ENCODE measurements at regions not wholly inside any gene's neighbourhood (a gene's known extent, or its start where the extent isn't known, plus 50 kb on each side); places are given as distances from the start of the nearest gene placed in this dataset.

DNA sequence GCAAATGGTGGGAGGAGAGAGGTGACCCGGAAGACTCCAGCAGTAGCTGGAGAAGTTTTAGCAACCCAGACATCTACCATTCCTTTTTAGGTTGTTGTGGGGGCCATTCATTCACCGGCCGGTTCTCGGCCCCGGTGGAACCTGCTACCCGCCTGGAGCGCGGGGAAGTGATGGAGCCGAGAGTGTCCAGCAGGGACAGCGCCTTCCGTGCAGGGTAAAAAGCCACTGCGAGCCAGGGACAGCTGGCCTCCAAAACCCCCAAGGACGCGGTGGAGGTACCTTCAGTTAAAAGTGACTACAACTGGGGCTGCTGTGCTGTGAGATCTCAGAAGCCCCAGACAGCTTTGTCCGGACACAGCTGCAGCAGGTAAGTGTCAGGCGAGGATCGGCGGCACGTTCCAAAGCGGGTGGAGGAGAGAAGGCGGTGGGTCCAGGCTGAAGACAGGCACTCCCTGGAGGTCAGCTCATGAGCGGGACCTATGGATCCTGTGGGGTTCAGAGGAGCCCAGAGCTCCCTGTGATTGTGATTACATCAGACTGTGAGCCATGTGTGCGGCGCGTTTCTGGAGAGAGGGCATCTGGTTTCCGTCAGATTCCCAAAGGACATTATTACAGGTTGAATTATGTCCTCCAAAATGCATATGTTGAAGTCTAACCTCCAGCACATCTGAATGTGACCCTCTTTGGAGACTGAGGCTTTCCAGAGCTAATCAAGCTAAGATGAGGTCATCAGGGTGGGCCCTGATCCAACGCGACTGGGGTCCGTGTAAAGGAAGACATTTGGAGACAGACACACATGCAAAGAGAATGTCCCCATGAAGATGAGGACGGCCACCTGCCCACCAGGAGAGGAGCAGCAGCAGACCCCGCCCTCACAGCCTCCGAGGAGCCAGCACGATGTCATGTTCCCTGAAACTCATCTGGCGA, 276.3 kb downstream of the EIPR1 start:
- no peak for DNase-seq (ENCODE audit: extremely low read depth, low read depth, low spot score)

DNA sequence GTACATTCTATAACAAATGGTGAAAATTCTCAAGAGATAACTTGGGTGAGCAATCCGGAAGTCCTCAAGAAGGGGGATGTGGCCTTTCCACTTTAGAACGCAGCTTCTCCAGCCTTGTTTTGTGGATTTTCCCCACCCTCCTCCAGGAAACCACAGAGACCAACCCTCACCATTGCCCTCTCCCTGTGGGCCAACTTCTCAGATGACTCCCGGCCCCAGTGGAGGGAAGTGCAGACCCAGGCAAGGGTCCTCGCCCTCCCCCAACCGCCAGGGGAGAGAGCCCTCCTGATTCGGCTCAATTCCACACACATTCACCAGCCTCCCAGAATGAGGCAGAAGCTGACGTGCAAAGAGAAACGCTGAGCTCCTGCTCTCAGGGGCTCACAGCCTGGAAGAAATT, 277.2 kb downstream of the EIPR1 start:
- no peak for DNase-seq (ENCODE audit: extremely low read depth, low read depth, low spot score)

- no peak for DNase-seq (ENCODE audit: extremely low read depth, low read depth, low spot score)
Observed at GRCh38 chr2:3099860-3100234, 277.8 kb downstream of the EIPR1 start.

- DNase-seq (ENCODE audit: extremely low read depth, low read depth, low spot score): no peak
Observed at GRCh38 chr2:3099145-3099859, 278.3 kb downstream of the EIPR1 start.

DNA sequence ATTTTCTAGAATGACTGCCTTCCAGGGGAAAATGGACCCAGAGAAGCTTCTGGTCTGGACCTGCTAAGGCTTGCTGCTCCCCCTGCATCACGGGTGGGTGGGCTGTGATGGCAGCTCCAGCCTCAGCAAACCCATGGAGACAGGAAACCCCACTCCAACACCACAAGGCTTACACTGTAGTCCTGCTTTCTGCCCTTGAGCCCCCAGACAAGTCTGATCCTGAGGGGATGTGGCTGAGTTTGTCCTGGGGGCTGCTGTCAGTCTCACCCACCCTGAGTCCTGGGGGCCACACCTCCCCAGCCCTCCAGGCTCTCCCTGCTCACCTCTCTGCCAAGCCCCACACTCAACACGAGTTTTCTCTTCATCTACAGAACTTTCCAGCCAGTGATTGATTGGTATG, 279.4 kb downstream of the EIPR1 start:
- no peak for DNase-seq (ENCODE audit: extremely low read depth, low read depth, low spot score)

DNA sequence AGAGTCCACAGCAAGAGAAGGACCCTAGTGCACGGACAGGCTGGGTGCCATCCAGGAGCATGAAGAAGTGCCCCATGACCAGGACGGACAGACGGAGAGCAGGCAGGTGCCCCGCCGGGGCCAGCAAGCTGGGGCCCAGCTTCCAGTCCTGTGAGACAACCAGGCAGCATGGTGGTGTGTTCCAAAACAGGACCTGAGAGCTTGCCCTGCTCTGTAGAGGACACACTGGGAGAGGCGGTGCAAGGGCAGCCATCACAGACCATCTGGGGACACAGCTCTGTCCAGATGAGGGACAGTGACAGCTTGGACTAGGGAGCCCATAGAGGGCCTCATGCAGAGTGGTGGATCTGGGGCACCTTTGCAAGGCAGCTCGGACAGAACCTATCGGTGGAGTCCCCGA, 279.8 kb downstream of the EIPR1 start:
- DNase-seq (ENCODE audit: extremely low read depth, low read depth, low spot score): no peak

DNA sequence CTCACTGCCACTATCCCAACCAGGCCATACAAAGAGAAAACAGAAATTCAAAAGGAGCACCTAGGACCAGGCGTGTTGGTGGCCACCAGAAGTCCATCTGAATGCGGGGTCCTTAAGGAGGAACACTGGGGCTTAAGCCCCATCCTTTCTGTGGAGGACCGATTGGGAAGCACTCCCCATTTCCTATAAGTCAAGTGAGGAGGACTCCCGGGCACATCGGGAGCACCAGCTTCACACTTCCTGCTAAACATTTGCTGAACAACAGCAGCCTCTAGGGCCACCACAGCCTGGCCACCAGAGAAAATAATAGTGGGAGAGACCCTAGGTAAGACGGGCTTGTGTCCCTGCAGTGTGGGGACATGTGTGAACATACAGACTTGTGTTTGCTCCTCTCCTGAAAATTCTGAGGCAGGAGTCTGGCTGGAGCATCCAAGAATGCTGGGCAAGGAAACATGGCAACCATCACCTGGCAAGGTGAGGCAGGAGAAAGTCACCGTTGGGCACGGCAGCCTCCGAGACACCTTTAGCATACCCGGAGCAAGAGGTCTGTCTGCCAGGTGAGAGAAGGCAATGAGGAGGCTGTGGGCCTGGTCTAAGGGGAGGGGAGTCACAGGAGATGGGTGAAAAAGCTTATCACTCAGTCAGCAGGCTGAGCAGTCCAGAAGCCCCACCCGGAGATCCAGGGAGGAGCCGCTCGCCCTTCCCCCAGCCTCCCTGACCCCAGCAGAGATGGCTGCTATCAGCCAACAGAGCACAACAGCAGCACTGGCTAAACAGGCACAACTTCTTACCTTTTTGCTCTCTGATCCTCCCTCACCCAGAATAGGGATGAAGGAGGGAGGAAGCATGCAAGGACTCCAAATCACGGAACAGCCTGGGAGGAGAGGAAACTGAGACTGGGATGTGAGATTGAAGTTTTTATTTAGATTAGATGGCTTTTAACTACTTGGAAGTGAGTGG, 282.3 kb downstream of the EIPR1 start:
- no peak for DNase-seq (ENCODE audit: extremely low read depth, low read depth, low spot score)

DNA sequence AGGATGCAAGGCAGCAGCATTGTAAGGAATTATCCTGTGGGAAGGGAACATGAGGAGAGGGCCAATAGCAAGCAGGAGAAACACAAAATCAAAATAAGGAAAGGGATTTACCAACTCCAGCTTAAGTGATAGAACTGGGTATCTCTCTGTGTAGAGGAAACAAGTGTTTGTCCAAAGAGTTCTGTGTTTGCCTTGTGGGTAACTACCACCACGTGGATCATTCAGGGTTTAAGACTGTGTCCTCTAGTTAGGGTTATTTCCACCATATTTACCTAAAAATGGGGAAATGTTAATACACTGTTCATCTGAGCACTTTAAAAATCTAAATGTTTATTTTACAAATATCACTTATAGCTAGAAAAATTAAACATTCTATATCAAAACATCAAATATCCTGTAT, 283.3 kb downstream of the EIPR1 start:
- DNase-seq (ENCODE audit: extremely low read depth, low read depth, low spot score): no peak

DNA sequence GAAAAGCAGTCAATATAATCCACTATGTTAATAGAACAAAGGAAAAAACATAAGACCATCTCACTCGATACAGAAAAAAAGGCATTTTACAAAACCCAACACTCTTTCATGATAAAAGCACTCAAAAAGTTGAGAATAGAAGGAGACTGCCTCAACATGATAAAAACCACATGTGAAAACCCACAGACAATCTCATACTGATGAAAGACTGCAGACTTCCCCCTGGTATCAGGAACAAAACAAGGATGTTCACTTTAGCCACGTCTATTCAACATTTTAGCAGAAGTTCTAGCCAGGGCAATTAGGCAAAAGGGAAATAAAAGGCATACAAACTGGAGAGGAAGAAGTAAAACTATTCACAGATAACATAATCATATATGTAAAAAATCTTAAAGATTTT, 285.9 kb downstream of the EIPR1 start:
- DNase-seq (ENCODE audit: extremely low read depth, low read depth, low spot score): no peak

GRCh38 chr2:3082705-3083104, 294.9 kb downstream of the EIPR1 start:
- DNase-seq (ENCODE audit: extremely low read depth, low read depth, low spot score): no peak

GRCh38 chr2:3079959-3080948, 297.4 kb downstream of the EIPR1 start:
- DNase-seq (ENCODE audit: extremely low read depth, low read depth, low spot score): no peak

DNA sequence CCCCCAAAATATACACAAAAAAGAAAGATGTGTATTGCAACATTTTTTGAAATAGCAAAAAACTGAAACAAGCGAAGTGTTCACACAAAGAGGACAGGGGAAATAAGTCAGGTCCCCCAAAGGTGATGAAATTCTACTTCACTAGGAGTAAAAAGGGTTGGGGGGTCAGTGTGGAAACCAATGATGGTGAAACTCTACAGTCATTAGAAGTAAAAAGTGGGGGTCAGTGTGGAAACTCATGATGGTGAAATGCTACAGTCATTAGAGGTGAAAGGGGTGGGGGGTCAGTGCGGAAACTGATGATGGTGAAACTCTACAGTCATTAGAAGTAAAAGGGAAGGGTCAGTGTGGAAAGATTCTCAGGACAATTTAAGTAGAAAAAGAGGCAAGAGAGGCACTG, 298.2 kb downstream of the EIPR1 start:
- no peak for DNase-seq (ENCODE audit: extremely low read depth, low read depth, low spot score)

DNA sequence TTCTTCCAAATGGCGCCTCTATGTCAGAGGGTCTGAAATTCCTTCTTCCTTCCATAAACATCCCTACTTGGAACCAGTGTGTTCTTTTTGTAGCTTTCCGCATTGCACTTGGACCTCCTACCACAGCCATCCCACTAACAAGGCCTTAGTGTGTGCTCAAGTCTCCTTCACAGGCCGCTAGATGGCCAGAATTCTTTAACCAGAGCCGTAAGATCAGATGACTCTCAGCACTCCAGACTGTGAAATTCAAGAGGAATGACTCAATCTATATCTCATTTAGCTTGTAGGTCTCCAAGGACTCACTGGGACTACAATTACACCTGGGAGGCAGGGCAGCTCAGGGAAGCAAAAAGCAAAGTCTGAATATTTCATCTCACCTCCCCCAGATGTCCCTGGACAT, 298.9 kb downstream of the EIPR1 start:
- DNase-seq (ENCODE audit: extremely low read depth, low read depth, low spot score): no peak

- DNase-seq (ENCODE audit: extremely low read depth, low read depth, low spot score): no peak
Observed at GRCh38 chr2:3076848-3077642, 300.6 kb downstream of the EIPR1 start.

DNA sequence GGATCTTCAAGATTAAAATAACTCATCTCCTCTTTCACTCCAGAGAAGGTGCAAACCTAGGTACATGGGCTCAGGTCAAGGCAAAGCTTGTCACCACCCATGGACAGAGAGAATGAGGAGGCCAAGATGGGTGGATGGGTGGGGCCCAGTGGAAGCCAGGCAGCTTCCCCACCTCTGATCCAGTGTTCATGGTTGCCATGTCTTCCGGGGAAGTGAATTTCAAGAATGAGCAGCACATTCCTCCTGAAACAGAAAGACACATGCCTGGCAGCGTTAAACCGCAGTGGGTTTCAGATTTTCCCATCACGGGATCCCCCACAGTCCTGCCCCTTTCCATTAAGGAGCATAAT, 301.7 kb downstream of the EIPR1 start:
- no peak for DNase-seq (ENCODE audit: extremely low read depth, low read depth, low spot score)

DNA sequence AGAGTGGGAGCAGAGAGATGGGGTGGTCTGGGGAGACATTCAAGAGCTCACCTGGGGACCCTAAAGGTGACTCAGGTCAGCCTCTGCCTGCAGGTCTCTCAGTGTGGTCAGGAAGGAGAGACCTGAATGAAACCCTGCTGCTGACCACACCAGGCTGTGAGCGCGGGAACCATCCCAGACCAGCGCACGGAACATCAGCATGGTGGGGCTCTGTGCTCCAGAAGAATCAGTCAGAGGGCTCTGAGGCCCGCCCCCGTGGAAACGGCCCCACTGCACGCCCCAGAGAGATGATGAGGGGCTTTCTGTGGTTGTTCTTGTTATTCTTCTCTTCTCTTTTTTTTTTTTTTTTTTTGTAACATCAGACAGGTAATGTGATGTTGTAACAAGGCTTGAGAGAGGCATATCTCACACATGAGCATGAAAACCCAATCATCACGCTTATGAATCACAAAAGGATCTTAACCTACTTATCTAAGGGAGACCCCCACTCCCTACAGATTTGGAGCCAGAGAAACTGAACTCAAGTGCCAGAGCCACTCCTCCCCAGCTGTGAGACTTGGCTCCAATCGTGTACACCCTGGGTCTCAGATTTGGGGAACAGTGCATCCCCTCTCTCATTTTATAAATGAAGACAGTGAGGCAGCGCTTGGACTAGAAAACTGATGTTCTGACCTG, 302.2 kb downstream of the EIPR1 start:
- DNase-seq (ENCODE audit: extremely low read depth, low read depth, low spot score): no peak

- no peak for DNase-seq (ENCODE audit: extremely low read depth, low read depth, low spot score)
Observed at GRCh38 chr2:3073704-3074103, 303.9 kb downstream of the EIPR1 start.

DNA sequence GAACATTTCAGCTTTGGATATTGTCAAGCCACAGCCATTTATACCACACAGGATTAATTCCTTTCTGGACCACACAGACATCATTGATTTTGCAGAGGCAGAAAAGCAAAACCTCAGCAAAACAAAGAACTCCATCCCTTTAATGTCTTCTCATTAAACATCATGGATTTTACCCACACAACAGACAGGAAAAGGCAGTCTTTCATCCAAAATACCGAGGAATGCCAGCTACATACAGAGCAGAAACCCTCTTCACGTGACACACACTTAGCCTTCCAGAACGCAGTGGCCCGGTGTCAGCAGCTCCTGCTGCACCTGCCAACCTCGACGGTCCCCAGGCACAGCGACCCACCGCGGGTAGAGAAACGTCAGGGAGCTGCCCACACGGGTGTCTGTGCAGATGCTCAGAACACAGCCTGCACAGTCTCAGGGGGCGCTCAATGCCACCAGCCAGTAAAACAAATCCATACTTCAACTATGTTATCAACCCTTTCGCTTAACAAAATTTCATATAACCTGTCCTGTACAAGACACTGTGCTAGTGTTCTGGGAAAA, 304.5 kb downstream of the EIPR1 start:
- DNase-seq (ENCODE audit: extremely low read depth, low read depth, low spot score): no peak

Measured in glomerular endothelial cell (primary cell).